GM23338 (cell line): ENCODE measurements at regions not wholly inside any gene's neighbourhood (a gene's known extent, or its start where the extent isn't known, plus 50 kb on each side); places are given as distances from the start of the nearest gene placed in this dataset.

ENCODE experiments used
- CTCF ChIP-seq, 2 experiments: fragments of 200-600 bp in 1 of 2; sonication (generic) in 1 of 2; conservative IDR thresholded peaks; 2 replicates each; pipeline versions ENCODE4 v1.5.1 to v1.6.1; 2016 to 2017; ENCODE audit warnings: antibody characterized with exemption in 2 of 2, low read depth in 2 of 2, mild to moderate bottlenecking in 2 of 2, moderate library complexity in 1 of 2
- EZH2 ChIP-seq: fragments of 200-600 bp; sonication (generic); IDR thresholded peaks from one replicate; pipeline ENCODE4 v1.8.0; 2017; ENCODE audit warnings: antibody characterized with exemption, mild to moderate bottlenecking, low read depth; ENCODE audit not compliant: unreplicated experiment
- EZH2phosphoT487 ChIP-seq: fragments of 200-600 bp; sonication (generic); IDR thresholded peaks from one replicate; pipeline ENCODE4 v1.8.1; 2018; ENCODE audit warnings: antibody characterized with exemption; ENCODE audit not compliant: unreplicated experiment
- POLR2AphosphoS5 ChIP-seq: IDR thresholded peaks from 2 replicates; pipeline ENCODE4 v1.6.1; 2016; ENCODE audit warnings: antibody characterized with exemption, low read depth

GRCh38 chr9:26321935-26322334, 570.7 kb downstream of the CAAP1 start:
- no peak for TF ChIP-seq POLR2AphosphoS5
- TF ChIP-seq CTCF (conservative IDR thresholded peaks at IDR 0.05; ENCODE audit: low read depth in 2 of 2): no peak
- TF ChIP-seq EZH2: no peak
- TF ChIP-seq EZH2phosphoT487: no peak
